SK-N-SH treated with all-trans-retinoic acid at 6 μM for 48 hours (cell line): ENCODE measurements at regions not wholly inside any gene's neighbourhood (a gene's known extent, or its start where the extent isn't known, plus 50 kb on each side); places are given as distances from the start of the nearest gene placed in this dataset.

ENCODE experiments used
- ARNTL ChIP-seq: fragments of 450-650 bp; formaldehyde crosslinking; IDR thresholded peaks from 2 replicates; pipeline ENCODE4 v1.5.0; 2020; ENCODE audit warnings: low read depth, mild to moderate bottlenecking, moderate library complexity, borderline replicate concordance
- ESRRG ChIP-seq: fragments of 250-450 bp; sonication (Bioruptor Pico); IDR thresholded peaks from 2 replicates; pipeline ENCODE4 v1.6.1; 2021; ENCODE audit warnings: mild to moderate bottlenecking
- GLIS3 ChIP-seq: fragments of 250-450 bp; sonication (Bioruptor Pico); IDR thresholded peaks from 2 replicates; pipeline ENCODE4 v1.5.0; 2020; ENCODE audit warnings: mild to moderate bottlenecking, moderate library complexity
- PATZ1 ChIP-seq: fragments of 250-450 bp; sonication (Bioruptor Pico); IDR thresholded peaks from 2 replicates; pipeline ENCODE4 v1.8.0; 2020; ENCODE audit warnings: mild to moderate bottlenecking, moderate library complexity, borderline replicate concordance
- RARB ChIP-seq: fragments of 250-450 bp; sonication (Bioruptor Pico); IDR thresholded peaks from 2 replicates; pipeline ENCODE4 v1.8.0; 2021; ENCODE audit warnings: mild to moderate bottlenecking, moderate library complexity
- TOX ChIP-seq: fragments of 250-450 bp; sonication (Bioruptor Pico); IDR thresholded peaks from 2 replicates; pipeline ENCODE4 v1.8.0; 2021; ENCODE audit warnings: mild to moderate bottlenecking, moderate library complexity, borderline replicate concordance
- TSHZ2 ChIP-seq: fragments of 250-450 bp; sonication (Bioruptor Pico); IDR thresholded peaks from 2 replicates; pipeline ENCODE4 v1.5.0; 2020; ENCODE audit warnings: mild to moderate bottlenecking, moderate library complexity
- ZFP3 ChIP-seq: fragments of 250-450 bp; sonication (Bioruptor Pico); IDR thresholded peaks from 2 replicates; pipeline ENCODE4 v1.5.0; 2020; ENCODE audit warnings: mild to moderate bottlenecking, moderate library complexity
- ZFP30 ChIP-seq: fragments of 450-650 bp; formaldehyde crosslinking; IDR thresholded peaks from 2 replicates; pipeline ENCODE4 v1.5.0; 2022; ENCODE audit warnings: mild to moderate bottlenecking, moderate library complexity
- ZNF70 ChIP-seq: fragments of 450-650 bp; formaldehyde crosslinking; IDR thresholded peaks from 2 replicates; pipeline ENCODE4 v1.5.0; 2020; ENCODE audit warnings: mild to moderate bottlenecking, moderate library complexity

- no peak for TF ChIP-seq PATZ1 (CRISPR knock-in tag)
- no peak for TF ChIP-seq ZFP3 (CRISPR knock-in tag)
- no peak for TF ChIP-seq GLIS3 (CRISPR knock-in tag)
- TF ChIP-seq ZFP30 (CRISPR knock-in tag), result no peak
- no peak for TF ChIP-seq TSHZ2 (CRISPR knock-in tag)
- TF ChIP-seq ESRRG, result no peak
- no peak for TF ChIP-seq RARB (CRISPR knock-in tag)
- no peak for TF ChIP-seq TOX
- TF ChIP-seq ZNF70, result no peak
- TF ChIP-seq ARNTL (CRISPR knock-in tag), result no peak
Observed at GRCh38 chr3:39718674-39719595, 90.5 kb upstream of the MYRIP start.
